ENCODE measurements at regions not wholly inside any gene's neighbourhood (a gene's known extent, or its start where the extent isn't known, plus 50 kb on each side); places are given as distances from the start of the nearest gene placed in this dataset.
"Not testable (repeated sequence)": the region's sequence is repeated elsewhere in the genome, so short reads cannot be mapped to it uniquely, and the experiment has no call there.

DNA sequence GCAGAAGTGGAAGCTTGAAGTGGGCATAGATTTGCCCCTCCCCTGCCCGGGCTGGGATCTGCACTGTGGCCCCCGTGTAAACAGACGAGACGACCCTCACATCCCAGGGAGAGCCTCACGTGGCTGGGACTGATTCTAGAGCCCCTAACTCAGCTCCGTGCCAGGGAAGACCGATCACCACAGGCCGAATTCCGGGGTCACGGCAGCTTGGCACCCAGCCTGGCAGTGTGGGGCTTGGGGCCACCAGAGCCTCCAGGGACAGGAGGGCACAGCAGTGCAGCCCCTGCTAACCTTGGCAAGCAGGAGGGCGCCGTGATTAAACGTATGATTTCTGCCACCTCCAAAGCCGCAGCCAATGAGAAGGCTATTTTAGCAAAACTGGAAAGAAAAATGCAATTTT lies 198.7 kb upstream of the ZNF469 start:
- TF ChIP-seq, protein P1, sequence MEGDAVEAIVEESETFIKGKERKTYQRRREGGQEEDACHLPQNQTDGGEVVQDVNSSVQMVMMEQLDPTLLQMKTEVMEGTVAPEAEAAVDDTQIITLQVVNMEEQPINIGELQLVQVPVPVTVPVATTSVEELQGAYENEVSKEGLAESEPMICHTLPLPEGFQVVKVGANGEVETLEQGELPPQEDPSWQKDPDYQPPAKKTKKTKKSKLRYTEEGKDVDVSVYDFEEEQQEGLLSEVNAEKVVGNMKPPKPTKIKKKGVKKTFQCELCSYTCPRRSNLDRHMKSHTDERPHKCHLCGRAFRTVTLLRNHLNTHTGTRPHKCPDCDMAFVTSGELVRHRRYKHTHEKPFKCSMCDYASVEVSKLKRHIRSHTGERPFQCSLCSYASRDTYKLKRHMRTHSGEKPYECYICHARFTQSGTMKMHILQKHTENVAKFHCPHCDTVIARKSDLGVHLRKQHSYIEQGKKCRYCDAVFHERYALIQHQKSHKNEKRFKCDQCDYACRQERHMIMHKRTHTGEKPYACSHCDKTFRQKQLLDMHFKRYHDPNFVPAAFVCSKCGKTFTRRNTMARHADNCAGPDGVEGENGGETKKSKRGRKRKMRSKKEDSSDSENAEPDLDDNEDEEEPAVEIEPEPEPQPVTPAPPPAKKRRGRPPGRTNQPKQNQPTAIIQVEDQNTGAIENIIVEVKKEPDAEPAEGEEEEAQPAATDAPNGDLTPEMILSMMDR (IDR thresholded peaks at IDR 0.05): not testable (repeated sequence)
- not testable (repeated sequence) for TF ChIP-seq EZH2 (IDR thresholded peaks at IDR 0.05)
